Activated T-helper 2 cell treated with anti-CD3 and anti-CD28 coated beads, Interferon-gamma antibody, Interleukin-2, Interleukin-4, amounts not matched to agents 10 μg/mL and 5 μg/mL and 100 μg/mL, durations not matched to agents 14 hours and 24 hours and 36 hours (primary cell): ENCODE measurements at regions not wholly inside any gene's neighbourhood (a gene's known extent, or its start where the extent isn't known, plus 50 kb on each side); places are given as distances from the start of the nearest gene placed in this dataset.

Experiments
- DNase-seq: peaks from one replicate; pipeline ENCODE4 v3.0.0; 2021; ENCODE audit warnings: low spot score
- H3K27ac Mint-ChIP-seq: one replicate; pipeline ENCODE4 v1.8.0; 2021; ENCODE audit warnings: mixed read lengths
- H3K27me3 Mint-ChIP-seq: one replicate; pipeline ENCODE4 v1.8.0; 2021; ENCODE audit warnings: low read depth, mixed read lengths
- H3K36me3 Mint-ChIP-seq: one replicate; pipeline ENCODE4 v1.8.0; 2021; ENCODE audit warnings: low read depth, mixed read lengths
- H3K4me1 Mint-ChIP-seq: one replicate; pipeline ENCODE4 v1.8.0; 2021; ENCODE audit warnings: low read depth, mixed read lengths
- H3K4me3 Mint-ChIP-seq: one replicate; pipeline ENCODE4 v1.8.0; 2021; ENCODE audit warnings: low read depth, mild to moderate bottlenecking, moderate library complexity, mixed read lengths
- H3K9me3 Mint-ChIP-seq: one replicate; pipeline ENCODE4 v1.8.0; 2021; ENCODE audit warnings: mixed read lengths
- intact Hi-C: fragments of 100-400 bp; cut with micrococcal nuclease; formaldehyde crosslinking; loops from one replicate; pipeline ENCODE4 v1.15.1; 2023

- H3K9me3 Mint-ChIP-seq: no peaks in the 10 kb centered on the region
- intact Hi-C loops: no loop called here
- H3K4me3 Mint-ChIP-seq: no peak overlapping the region
- DNase-seq: no peak
- no peaks in the 10 kb centered on the region for H3K27me3 Mint-ChIP-seq
- no peak overlapping the region for H3K27ac Mint-ChIP-seq
- H3K4me1 Mint-ChIP-seq: peaks cover 4% of the 10 kb centered on the region
- H3K36me3 Mint-ChIP-seq: no peaks in the 10 kb centered on the region
These were observed 135.0 kb downstream of the MBL2 start for GRCh38 chr10:52637592-52637991.

- H3K27ac Mint-ChIP-seq: no peak overlapping the region
- no peaks in the 10 kb centered on the region for H3K36me3 Mint-ChIP-seq
- no peaks in the 10 kb centered on the region for H3K9me3 Mint-ChIP-seq
- no peak for DNase-seq
- H3K4me3 Mint-ChIP-seq: no peak overlapping the region
- intact Hi-C loops: no loop called here
- H3K4me1 Mint-ChIP-seq: peaks cover 4% of the 10 kb centered on the region
- H3K27me3 Mint-ChIP-seq: no peaks in the 10 kb centered on the region
These were observed 132.9 kb downstream of the MBL2 start for GRCh38 chr10:52639652-52640051.

GRCh38 chr10:52642208-52642607 lies 130.4 kb downstream of the MBL2 start:
- no peaks in the 10 kb centered on the region for H3K9me3 Mint-ChIP-seq
- no peak for DNase-seq
- H3K27ac Mint-ChIP-seq: no peak overlapping the region
- peaks cover 4% of the 10 kb centered on the region for H3K4me1 Mint-ChIP-seq
- no peaks in the 10 kb centered on the region for H3K36me3 Mint-ChIP-seq
- H3K4me3 Mint-ChIP-seq: no peak overlapping the region
- H3K27me3 Mint-ChIP-seq: no peaks in the 10 kb centered on the region
- intact Hi-C loops: no loop called here

GRCh38 chr10:52644373-52645186 lies 128.0 kb downstream of the MBL2 start:
- H3K27ac Mint-ChIP-seq: no peak overlapping the region

GRCh38 chr10:52645187-52645758 lies 127.3 kb downstream of the MBL2 start:
- H3K4me1 Mint-ChIP-seq: no peaks in the 10 kb centered on the region

More at GRCh38 chr10:52644373-52645186, 128.0 kb downstream of the MBL2 start:
- DNase-seq: no peak
- Mint-ChIP-seq H3K4me1 (peaks cover 2% of the 10 kb centered on the region), H3K9me3 (no peaks in the 10 kb centered on the region), H3K36me3 (no peaks in the 10 kb centered on the region), H3K4me3 (no peak overlapping the region), H3K27me3 (no peaks in the 10 kb centered on the region)
- intact Hi-C loops: loop anchor here (1.0 kb wide), 2 partner anchors 85 to 136 kb away; no protein-coding TSS in a partner anchor

GRCh38 chr10:52649511-52649910 lies 123.1 kb downstream of the MBL2 start:
- DNase-seq: no peak
- Mint-ChIP-seq H3K36me3 (no peaks in the 10 kb centered on the region), H3K27me3 (no peaks in the 10 kb centered on the region), H3K4me3 (no peak overlapping the region), H3K4me1 (peaks cover 2% of the 10 kb centered on the region), H3K27ac (no peak overlapping the region), H3K9me3 (no peaks in the 10 kb centered on the region)
- intact Hi-C loops: no loop called here

More at GRCh38 chr10:52645187-52645758, 127.3 kb downstream of the MBL2 start:
- intact Hi-C loops: no loop called here
- H3K36me3 Mint-ChIP-seq: no peaks in the 10 kb centered on the region
- DNase-seq: no peak
- no peak overlapping the region for H3K4me3 Mint-ChIP-seq
- no peaks in the 10 kb centered on the region for H3K27me3 Mint-ChIP-seq
- no peak overlapping the region for H3K27ac Mint-ChIP-seq
- no peaks in the 10 kb centered on the region for H3K9me3 Mint-ChIP-seq

- H3K4me3 Mint-ChIP-seq: no peak overlapping the region
- H3K27ac Mint-ChIP-seq: no peak overlapping the region
- no peaks in the 10 kb centered on the region for H3K36me3 Mint-ChIP-seq
- H3K9me3 Mint-ChIP-seq: no peaks in the 10 kb centered on the region
- no peaks in the 10 kb centered on the region for H3K27me3 Mint-ChIP-seq
- no peak for DNase-seq
- intact Hi-C loops: no loop called here
- peaks cover 2% of the 10 kb centered on the region for H3K4me1 Mint-ChIP-seq
These were observed 121.7 kb downstream of the MBL2 start for GRCh38 chr10:52650873-52651272.

- DNase-seq: no peak
- no peaks in the 10 kb centered on the region for H3K27me3 Mint-ChIP-seq
- H3K4me1 Mint-ChIP-seq: peaks cover 2% of the 10 kb centered on the region
- no peak overlapping the region for H3K4me3 Mint-ChIP-seq
- H3K36me3 Mint-ChIP-seq: no peaks in the 10 kb centered on the region
- H3K9me3 Mint-ChIP-seq: no peaks in the 10 kb centered on the region
- no peak overlapping the region for H3K27ac Mint-ChIP-seq
- intact Hi-C loops: no loop called here
These were observed 121.3 kb downstream of the MBL2 start for GRCh38 chr10:52651293-52651692.

GRCh38 chr10:52652431-52653262 lies 119.9 kb downstream of the MBL2 start:
- no peaks in the 10 kb centered on the region for H3K9me3 Mint-ChIP-seq
- H3K4me1 Mint-ChIP-seq: peaks cover 2% of the 10 kb centered on the region
- no peaks in the 10 kb centered on the region for H3K27me3 Mint-ChIP-seq
- no peaks in the 10 kb centered on the region for H3K36me3 Mint-ChIP-seq
- intact Hi-C loops: no loop called here
- H3K4me3 Mint-ChIP-seq: no peak overlapping the region
- no peak for DNase-seq
- H3K27ac Mint-ChIP-seq: no peak overlapping the region

GRCh38 chr10:52653263-52653909 lies 119.2 kb downstream of the MBL2 start:
- DNase-seq: no peak
- Mint-ChIP-seq H3K9me3 (no peaks in the 10 kb centered on the region), H3K27me3 (no peaks in the 10 kb centered on the region), H3K4me1 (peaks cover 2% of the 10 kb centered on the region), H3K27ac (no peak overlapping the region), H3K4me3 (no peak overlapping the region), H3K36me3 (no peaks in the 10 kb centered on the region)
- intact Hi-C loops: no loop called here

- Mint-ChIP-seq H3K9me3 (no peaks in the 10 kb centered on the region), H3K4me3 (no peak overlapping the region)
These were observed 118.4 kb downstream of the MBL2 start for GRCh38 chr10:52654201-52654600.

GRCh38 chr10:52658112-52658511 lies 114.5 kb downstream of the MBL2 start:
- no peaks in the 10 kb centered on the region for H3K4me1 Mint-ChIP-seq
- H3K4me3 Mint-ChIP-seq: no peak overlapping the region
- no peak overlapping the region for H3K27ac Mint-ChIP-seq
- H3K27me3 Mint-ChIP-seq: no peaks in the 10 kb centered on the region
- no peak for DNase-seq
- no peaks in the 10 kb centered on the region for H3K9me3 Mint-ChIP-seq
- intact Hi-C loops: no loop called here
- no peaks in the 10 kb centered on the region for H3K36me3 Mint-ChIP-seq

More at GRCh38 chr10:52654201-52654600, 118.4 kb downstream of the MBL2 start:
- intact Hi-C loops: no loop called here
- Mint-ChIP-seq H3K27me3 (no peaks in the 10 kb centered on the region), H3K36me3 (no peaks in the 10 kb centered on the region), H3K27ac (no peak overlapping the region), H3K4me1 (peaks cover 2% of the 10 kb centered on the region)
- no peak for DNase-seq
